HG03575 (cell line): ENCODE measurements at regions not wholly inside any gene's neighbourhood (a gene's known extent, or its start where the extent isn't known, plus 50 kb on each side); places are given as distances from the start of the nearest gene placed in this dataset.
"Not testable (repeated sequence)": the region's sequence is repeated elsewhere in the genome, so short reads cannot be mapped to it uniquely, and the experiment has no call there.

Experiments used
- ATAC-seq: cut with Tn5 transposase; IDR thresholded peaks from one replicate; pipeline ENCODE4 v1.9.1; 2021; ENCODE audit not compliant: unreplicated experiment, insufficient number of reproducible peaks, low FRiP score; ENCODE audit errors: extremely low read depth

DNA sequence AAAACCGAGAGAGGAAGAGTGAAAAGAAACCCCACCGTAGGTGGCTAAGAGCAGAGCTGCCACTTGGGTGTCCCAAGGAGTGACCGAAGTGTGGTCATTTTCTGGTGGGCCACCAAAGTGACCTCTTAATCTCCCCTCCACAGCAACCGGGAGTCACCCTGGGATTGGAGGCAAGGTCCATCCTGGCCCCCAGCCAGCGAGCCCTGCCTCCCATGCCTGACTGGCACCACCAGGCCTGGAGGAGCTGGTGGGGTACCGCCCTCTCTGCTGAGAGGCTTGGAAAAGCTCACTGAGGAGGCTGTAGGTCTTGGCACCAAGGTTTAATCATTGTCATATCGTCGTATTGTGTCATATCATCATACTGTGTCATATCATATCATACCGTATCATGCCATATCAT lies 74.0 kb upstream of the TRPM1 start:
- no peak for ATAC-seq

DNA sequence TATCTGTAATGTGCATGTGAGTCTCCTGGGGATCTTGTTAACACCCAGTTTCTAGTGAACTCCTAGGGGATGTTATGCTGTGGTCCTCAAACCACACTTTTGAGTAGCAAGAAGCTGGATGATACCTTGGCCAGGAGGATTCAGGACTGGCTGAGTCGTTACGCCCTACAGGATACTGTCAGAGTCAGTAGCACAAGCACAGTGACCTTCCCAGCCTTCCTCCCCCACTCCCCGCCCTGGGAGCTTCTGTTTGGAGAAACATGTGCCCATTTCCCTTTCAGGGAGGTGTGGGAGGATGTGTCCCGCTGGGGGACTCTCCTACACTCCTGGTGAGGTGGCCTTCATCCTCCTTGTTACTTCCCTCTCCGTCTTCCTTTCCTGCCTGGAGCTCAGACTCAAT lies 76.4 kb upstream of the TRPM1 start:
- no peak for ATAC-seq

DNA sequence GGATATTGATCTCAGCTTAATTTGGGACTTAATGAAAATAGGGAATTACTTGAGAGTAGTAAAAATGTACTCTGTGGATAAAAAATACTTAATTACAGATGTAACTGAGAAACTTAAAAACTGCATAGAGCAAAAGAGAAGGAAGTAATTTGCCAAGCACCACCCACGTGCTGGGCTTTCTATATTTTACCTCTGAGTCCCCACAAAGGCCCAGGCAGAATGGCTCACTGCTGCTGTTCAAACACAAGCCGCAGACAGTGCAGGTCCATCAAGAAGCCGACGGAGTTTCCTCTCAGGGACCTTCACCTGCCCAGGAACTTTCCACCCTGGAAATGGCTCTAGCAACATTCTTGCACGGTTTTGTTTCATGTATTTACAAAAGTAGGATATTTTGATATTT lies 77.2 kb upstream of the TRPM1 start:
- no peak for ATAC-seq

DNA sequence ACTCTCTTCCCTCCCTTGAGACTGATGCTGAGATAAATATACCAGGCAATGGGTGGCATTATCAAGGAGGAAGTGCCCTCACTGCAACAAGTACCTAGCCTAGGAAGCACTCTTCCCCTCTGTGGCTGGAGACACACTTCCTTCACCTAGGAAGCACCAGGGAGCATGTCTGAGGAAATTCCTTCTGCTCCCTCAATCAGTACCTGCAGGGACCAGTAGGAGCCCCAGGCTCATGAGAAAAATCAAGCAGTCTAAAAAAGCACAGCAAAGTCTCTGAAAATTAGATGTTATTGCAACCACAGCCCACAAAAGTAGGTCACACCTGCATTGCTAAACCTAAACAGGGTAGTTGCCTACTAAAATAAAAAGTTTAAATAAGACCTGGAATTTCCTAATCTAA lies 78.2 kb upstream of the TRPM1 start:
- ATAC-seq, result no peak

DNA sequence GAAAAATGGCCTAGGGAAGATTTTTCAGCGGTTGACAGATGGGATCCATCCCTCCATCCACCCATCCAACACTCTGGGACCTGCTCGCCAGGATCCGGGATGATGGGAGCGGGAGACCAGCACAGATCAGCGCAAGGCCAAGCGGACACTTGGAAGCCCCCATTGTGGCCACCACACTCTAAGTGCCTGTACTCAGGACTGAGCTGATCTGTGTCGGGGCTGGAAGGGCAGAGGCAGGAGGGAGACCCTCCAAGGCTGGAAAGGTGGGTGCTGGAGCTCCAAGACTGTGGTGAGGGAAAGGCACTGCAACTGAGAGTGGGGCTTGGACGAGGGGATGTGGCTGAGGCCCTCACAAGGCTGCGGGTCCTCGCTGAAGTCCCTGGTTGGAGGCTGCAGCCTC lies 91.8 kb upstream of the TRPM1 start:
- no peak for ATAC-seq

DNA sequence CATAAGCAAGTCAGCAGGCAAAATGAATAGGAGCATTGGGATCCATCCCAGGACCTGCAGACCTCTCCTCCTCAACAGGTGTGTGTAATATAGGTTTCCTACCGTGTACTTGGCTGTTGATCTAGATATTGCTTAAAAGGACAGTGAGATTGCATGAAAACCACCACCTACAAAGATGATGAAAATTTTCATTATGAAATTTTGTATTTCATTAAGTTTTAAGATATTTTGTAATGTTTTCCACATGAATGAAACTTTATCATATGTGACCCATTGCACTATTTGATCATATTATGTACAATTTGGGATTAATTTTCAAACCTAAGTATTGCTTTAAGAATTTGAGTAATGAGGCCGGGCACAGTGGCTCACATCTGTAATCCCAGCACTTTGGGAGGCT lies 94.3 kb upstream of the TRPM1 start:
- ATAC-seq, result no peak

DNA sequence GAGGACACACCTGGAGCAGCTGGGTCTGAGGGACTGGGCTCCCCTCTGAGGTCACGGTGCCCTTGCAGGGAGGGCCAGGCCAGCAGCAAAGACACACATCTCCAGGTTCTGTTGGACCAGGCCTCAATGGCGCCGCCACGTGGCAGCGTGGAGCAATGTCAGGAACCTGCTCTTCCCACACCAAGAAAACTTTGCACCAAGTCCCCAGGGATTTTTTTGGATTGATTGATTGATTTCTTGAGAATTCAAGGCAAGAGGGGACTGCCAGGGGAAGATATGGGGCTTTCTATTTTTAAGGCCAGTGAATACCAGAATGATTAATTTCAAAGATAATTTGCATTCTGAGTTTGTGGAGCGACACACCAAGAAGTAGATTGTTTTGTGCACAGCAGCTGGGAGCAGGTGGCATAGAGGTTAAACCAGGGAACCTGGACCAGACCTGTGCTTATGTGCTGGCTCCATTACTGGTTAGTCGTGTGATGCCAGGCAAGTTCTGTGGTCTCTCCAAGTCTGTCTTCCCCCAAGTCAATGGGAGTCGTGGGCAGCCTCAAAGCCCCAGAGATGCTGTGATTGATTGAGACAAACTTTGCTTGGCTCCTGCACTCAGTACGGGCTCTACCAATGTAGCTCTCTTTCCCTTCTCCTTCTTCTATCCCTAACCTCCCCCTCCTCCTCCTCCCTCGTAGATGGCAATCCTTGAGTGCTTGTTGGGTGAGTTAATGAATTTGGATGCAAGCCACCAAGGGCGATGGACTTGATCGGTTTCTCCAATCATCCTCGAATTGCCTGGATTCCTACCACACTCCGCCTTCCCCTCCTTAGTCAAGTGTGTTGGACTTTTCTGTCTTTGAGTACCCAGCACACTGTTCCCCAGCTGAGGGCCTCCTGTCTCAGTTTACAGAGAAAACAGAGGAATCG lies 96.2 kb upstream of the TRPM1 start:
- ATAC-seq, result no peak

DNA sequence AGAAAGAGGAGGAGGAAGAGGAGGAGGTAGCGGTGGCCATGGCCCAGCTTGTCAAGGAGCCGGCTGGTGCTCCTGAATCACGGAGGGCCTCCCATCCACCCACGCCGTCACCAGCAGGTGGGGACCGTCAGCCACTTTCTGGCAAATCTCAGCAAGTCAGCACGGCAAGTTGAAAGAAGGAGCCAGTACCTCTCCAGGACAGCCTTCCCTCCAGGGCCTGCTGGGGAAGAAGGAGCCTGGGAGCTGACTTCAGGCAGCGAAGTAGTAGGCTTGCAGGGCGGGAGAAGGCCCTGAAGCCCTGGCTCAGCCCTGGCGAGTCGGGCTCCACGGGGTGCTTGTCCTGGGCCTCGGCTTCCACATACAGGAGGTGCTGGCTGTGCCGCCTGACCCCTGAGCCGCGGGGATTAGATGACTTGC lies 99.2 kb upstream of the TRPM1 start:
- ATAC-seq, result no peak

DNA sequence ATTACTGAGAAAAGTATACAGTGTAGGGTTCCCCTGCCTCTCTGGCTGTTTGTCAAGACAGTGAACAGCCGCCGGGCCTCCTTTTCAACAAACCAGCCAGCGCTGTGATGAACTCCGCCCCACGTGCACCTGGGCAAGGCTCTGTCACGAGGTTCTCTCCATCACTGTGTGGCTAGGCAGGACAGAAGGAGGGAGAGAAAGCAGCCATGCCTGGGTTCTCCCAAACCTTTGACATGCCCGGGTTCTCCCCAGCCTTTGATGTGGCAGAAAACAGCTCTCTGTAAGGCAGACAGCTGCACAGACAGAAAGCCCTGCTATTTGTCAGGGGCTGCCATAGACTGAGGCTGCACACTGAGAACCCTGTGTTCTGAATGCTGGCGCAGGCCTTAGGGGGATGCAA lies 101.4 kb upstream of the TRPM1 start:
- ATAC-seq, result no peak

DNA sequence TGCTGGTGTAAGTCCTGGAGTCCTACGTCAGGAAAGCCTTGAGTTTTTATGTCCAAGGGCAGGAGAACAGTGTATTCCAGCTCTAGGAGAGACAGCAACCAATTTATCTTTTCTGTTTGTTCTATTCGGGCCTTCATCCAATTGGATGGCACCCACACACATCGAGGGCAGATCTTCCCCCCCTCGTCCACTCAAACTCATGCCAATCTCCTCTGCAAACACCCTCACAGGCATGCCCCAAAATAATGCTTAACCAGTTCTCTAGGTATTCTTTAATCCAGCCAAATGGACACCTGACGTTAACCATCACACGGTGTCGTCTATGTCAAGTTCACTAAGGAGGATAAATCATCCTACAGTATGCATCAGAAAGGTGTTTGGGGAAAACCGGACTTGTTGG lies 102.5 kb upstream of the TRPM1 start:
- ATAC-seq, result no peak

DNA sequence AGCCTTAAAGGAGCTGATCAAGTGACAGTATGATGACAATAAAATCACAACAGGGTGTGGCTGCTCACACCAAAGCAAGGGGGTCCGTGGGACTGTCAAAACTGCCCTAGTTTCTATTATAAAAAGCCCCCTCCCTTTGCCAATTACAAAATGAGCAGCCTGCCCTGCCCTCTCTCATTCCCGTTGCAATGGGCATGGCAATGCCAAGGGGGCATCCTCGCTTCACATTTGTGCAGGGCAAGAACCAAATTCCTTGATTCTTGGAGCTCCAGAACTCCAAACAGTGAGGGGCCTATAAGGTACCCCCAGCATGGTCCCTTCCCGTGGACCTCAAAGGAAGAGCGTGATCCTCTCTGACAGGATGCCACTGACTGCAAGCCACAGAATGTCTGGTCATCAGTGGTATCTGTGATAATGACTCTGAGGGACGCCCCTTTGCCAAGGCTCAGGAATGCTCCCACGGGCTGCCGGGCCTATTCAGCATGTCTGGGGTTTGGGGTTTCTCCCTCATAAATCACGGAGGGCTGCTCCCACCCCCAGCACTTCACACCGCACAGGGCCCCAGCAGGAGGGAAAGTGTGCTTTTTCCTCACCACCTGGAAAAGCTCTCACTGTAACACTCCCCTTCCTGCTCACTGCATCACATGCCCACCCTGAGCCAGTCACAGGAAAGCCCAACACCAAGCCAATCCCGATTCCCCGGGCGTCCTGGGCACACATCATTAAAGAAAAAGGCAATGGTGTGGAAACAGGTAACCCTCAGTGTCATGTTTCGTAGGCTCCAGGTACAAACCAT lies 105.1 kb upstream of the TRPM1 start:
- no peak for ATAC-seq

DNA sequence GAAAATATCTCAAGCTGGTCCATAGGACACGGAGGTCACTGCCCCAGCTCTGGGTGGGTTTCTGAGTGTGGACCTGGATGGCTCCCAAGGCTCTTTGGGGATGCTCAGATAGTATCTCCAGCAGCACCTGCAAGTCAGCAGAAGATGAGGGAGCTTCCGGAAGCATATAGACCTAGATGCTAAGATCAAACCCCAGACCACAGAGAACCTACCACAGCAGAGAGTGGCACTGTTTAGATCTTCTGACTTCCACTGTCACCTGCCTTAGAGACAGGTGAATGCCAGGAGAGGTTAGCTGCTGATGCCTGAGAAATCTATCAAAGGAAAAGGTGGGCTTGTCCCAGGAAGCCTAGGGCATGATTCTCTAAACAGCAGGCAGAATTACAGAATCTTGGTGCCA lies 105.7 kb upstream of the TRPM1 start:
- no peak for ATAC-seq

DNA sequence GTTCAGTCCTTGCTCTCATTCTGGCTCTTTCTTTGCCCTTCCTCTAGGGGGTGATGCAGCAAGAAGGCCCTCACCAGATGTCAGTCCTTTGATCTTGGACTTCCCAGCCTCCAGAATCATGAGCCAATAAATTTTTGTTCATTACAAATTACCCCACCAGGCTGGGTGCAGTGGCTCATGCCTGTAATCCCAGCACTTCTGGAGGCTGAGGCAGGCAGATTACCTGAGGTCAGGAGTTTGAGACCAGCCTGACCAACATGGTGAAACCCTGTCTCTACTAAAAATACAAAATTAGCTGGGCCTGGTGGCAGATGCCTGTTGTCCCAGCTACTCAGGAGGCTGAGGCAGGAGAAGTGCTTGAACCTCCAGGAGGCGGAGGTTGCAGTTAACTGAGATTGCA lies 106.3 kb upstream of the TRPM1 start:
- ATAC-seq, result not testable (repeated sequence)

DNA sequence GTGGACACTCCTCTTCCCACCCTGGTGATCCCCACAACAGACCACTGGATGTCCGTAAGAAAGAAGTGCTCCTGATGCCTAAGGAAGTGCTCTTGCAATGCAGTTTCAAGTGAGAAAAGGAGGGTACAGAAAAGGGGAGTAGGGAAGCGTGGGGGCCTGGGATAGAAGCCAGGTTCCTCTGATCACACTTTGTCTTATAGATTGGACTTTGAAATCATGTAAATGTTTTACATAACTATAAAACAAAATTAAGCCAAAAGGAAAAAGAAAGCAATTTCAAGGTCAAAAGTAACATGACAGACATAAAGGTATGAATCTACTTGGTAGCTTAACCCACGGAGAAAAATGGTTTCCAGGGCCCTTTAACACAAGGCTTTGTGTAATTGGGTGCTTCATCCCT lies 107.3 kb upstream of the TRPM1 start:
- ATAC-seq, result no peak

DNA sequence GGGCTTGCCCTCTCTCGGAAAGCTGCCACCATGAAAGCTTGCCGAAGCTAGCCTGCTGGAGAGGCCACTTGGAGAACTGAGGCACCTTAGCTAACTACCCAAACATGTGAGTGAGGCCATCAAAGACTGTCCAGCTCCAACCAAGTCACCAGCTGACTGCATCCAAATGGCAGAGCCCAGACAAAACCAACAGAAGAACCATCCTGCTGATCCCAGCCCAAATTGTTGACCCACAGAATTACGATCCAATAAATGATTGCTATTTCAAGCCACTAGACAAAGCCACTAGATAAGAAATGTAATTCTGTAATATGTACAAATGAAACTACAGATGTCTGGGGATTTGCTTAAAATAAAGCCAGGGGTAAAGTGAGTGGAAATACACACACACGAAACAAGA lies 109.8 kb upstream of the TRPM1 start:
- ATAC-seq, result no peak

DNA sequence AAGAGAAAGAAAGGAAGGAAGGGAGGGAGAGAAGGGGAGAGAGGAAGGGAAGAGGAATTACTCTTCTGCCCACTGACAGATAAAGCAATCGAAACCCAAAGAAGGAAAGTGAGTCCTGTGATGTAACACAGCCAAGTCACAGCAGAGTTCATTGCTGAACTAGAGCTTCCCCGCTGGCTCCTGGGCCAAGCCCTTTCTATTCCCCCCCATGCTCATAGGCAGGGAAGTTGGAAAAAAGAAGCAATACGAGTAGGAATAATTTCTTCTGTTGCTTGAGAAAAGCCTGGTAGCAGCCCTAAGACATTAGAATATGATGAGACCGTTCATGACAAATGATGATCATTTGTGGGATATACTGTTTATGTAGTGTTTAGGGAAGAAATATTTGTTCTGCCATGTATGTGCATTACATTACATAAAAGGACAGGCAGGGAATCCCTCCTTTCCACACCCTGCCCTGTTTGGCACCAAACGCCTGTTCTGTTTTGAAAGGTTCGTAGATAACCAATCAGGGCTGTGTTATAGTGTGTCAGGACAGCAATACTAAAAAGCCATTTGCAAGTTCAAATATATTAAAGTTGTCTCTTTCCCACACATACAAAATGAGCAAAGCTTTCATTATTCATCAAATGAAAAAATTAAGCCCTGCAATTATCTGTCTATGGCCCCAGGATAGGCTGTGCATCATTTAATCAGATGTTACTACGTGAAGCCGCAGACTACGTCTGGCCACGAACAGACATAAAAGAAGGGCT lies 111.0 kb upstream of the TRPM1 start:
- ATAC-seq, result no peak

DNA sequence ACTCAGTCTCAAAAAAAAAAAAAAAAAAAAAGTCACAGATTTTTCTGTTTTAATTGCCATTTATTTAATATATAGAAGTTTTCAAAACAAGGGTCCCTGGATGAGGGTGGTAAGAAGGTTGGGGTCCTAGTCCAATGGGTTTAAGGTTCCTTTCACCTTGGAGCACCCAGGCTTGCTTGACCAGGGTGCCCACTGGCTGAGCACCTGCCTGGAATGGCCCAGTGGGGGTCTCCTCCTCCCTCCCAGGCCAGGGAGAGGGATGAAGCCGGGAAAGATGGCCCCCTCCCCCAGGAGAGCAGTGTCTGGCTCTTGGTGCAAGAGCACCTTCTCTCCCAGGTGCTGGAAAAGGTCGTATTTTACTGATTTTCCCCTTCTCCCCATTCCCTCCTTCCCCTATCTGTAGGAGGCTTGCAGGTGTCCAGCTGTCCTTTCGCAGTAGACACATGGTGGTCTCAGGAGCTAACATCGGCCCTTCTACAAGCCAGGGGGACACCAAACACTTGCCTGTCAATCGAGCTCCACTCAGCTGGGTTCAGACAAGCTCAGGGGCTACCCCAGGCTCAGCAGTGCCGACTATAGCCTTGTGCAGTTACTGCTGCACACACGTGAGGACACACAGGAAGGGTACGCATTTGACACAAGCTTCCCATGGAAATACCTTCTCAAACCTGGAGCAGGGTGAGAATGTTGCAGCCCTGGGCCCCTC lies 112.3 kb upstream of the KLF13 start:
- ATAC-seq, result no peak

DNA sequence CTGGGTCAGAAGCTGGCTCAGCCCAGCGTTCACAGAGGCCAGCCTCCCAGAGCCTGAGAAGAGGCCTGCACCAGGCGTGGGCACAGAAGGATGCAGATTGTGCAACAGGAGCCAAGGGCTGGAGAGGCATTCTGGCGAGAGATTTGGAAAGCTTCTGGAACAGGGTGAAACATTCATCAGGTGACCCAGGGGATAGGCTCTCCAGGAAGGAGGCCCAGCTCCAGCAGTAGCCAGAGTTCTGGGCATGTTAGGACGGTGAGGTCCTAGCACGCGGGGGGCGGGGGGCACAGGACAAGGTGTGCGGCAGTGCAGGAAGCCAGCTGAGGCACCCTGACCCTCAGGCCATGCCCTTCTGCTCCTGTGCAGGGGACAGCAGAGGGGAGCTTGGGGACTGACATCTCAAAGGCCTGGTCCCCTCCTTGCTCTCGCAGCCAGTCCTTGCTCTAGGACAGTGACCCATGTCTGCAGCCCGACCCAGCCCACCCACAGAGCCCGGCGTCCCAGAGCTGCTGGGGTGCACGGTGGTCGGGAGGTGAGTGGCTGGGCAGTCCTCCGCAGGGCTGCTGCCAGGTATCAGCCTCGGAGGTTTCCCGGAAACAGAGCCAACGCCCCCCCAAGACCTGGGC lies 111.7 kb upstream of the KLF13 start:
- no peak for ATAC-seq
